Stimulated activated CD8-positive, alpha-beta memory T cell treated with anti-CD3 and anti-CD28 coated beads, Interleukin-7, amount 100 ng/mL, for 48 hours (primary cell): ENCODE measurements at regions not wholly inside any gene's neighbourhood (a gene's known extent, or its start where the extent isn't known, plus 50 kb on each side); places are given as distances from the start of the nearest gene placed in this dataset.

ENCODE experiments used
- DNase-seq, 2 donors: peaks; one replicate each; pipeline ENCODE4 v3.0.0-alpha.2; 2020; ENCODE audit warnings: low read depth in 1 of 2; ENCODE audit errors: extremely low read depth in 1 of 2

- no peak for DNase-seq
Measured at GRCh38 chr17:54793271-54793670, 107.4 kb upstream of the TOM1L1 start.

- no peak for DNase-seq
Measured at GRCh38 chr17:54795046-54795445, 105.6 kb upstream of the TOM1L1 start.

- DNase-seq = no peak
Measured at GRCh38 chr17:54807331-54807730, 93.3 kb upstream of the TOM1L1 start.

- DNase-seq = no peak
Measured at GRCh38 chr17:54813896-54814295, 86.8 kb upstream of the TOM1L1 start.

- no peak for DNase-seq
Measured at GRCh38 chr17:54814371-54814770, 86.3 kb upstream of the TOM1L1 start.

- DNase-seq = no peak
Measured at GRCh38 chr17:54834086-54834485, 66.6 kb upstream of the TOM1L1 start.

GRCh38 chr17:54835015-54835414 lies 65.6 kb upstream of the TOM1L1 start:
- DNase-seq = no peak

- no peak for DNase-seq
Measured at GRCh38 chr17:54836723-54837462, 63.8 kb upstream of the TOM1L1 start.

GRCh38 chr17:54838651-54839421 lies 61.8 kb upstream of the TOM1L1 start:
- no peak for DNase-seq

GRCh38 chr17:54839447-54839846 lies 61.2 kb upstream of the TOM1L1 start:
- DNase-seq = no peak

GRCh38 chr17:54840885-54841591 lies 59.6 kb upstream of the TOM1L1 start:
- no peak for DNase-seq

- DNase-seq = no peak
Measured at GRCh38 chr17:54841656-54842055, 59.0 kb upstream of the TOM1L1 start.

- no peak for DNase-seq
Measured at GRCh38 chr17:54844233-54844632, 56.4 kb upstream of the TOM1L1 start.

- no peak for DNase-seq
Measured at GRCh38 chr17:54848368-54848987, 52.2 kb upstream of the TOM1L1 start.

- DNase-seq = no peak
Measured at GRCh38 chr17:54849660-54850059, 51.0 kb upstream of the TOM1L1 start.
